Body of pancreas (tissue), 4 donors: ENCODE measurements at regions not wholly inside any gene's neighbourhood (a gene's known extent, or its start where the extent isn't known, plus 50 kb on each side); places are given as distances from the start of the nearest gene placed in this dataset.

Experiments used
- POLR2A ChIP-seq, 3 donors: fragments of 450-650 bp; IDR thresholded peaks; one replicate each; pipeline ENCODE4 v1.6.1; 2016; ENCODE audit warnings: antibody characterized with exemption in 3 of 3, mild to moderate bottlenecking in 2 of 3
- TF ChIP-seq, protein P1 (sequence below), 7 experiments: fragments of 450-650 bp in 4 of 7; fragments of 200-600 bp in 3 of 7; sonication (generic) in 3 of 7; IDR thresholded peaks; one replicate each; pipeline ENCODE4 v1.5.1; 2016 to 2019; ENCODE audit warnings: antibody characterized with exemption in 7 of 7

DNA sequence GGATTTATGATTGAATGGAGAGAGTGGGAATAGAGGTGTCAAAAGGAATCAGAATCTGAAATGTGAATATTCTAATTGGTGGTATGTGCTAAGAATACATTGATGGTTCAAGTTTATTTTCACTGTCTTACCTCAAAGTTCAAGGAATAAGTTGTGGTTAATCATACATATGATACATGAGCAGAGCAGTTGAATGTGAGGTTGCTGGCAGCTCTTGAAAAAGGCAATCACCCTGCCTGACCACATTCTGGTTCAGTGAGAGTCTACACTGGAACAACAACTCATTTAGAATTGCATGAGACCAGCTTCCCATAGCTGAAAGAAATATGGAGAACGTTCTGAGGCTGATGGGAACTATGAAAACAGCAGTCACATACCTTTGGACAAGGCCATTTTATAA is 68.3 kb upstream of the ARHGAP29 start:
- TF ChIP-seq, protein P1, sequence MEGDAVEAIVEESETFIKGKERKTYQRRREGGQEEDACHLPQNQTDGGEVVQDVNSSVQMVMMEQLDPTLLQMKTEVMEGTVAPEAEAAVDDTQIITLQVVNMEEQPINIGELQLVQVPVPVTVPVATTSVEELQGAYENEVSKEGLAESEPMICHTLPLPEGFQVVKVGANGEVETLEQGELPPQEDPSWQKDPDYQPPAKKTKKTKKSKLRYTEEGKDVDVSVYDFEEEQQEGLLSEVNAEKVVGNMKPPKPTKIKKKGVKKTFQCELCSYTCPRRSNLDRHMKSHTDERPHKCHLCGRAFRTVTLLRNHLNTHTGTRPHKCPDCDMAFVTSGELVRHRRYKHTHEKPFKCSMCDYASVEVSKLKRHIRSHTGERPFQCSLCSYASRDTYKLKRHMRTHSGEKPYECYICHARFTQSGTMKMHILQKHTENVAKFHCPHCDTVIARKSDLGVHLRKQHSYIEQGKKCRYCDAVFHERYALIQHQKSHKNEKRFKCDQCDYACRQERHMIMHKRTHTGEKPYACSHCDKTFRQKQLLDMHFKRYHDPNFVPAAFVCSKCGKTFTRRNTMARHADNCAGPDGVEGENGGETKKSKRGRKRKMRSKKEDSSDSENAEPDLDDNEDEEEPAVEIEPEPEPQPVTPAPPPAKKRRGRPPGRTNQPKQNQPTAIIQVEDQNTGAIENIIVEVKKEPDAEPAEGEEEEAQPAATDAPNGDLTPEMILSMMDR (IDR thresholded peaks at IDR 0.05), result no peak
- no peak for TF ChIP-seq POLR2A (IDR thresholded peaks at IDR 0.05)
